ENCODE measurements at regions not wholly inside any gene's neighbourhood (a gene's known extent, or its start where the extent isn't known, plus 50 kb on each side); places are given as distances from the start of the nearest gene placed in this dataset.

DNA sequence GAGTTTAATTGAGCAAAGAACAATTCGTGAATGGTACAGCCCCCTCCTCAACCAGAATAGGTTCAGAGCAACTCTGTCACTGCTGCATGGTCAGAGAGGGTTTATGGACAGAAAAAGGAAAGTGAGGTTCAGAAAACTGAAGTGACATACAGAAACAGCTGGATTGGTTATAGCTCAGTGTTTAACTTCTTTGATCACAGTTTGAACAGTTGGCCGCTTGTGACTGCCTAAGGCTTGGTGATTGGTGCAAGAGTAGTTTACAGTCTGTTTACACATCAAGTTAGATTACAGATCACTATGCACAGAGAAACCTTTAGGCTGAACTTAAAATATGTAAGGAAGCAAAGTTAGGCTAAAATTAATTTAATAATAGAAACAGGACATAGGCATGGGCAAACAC, 459.2 kb downstream of the KCNJ3 start:
- no peak for DNase-seq (ENCODE audit: extremely low spot score)
- CTCF ChIA-PET, result no interaction called here
- TF ChIP-seq, protein P1, sequence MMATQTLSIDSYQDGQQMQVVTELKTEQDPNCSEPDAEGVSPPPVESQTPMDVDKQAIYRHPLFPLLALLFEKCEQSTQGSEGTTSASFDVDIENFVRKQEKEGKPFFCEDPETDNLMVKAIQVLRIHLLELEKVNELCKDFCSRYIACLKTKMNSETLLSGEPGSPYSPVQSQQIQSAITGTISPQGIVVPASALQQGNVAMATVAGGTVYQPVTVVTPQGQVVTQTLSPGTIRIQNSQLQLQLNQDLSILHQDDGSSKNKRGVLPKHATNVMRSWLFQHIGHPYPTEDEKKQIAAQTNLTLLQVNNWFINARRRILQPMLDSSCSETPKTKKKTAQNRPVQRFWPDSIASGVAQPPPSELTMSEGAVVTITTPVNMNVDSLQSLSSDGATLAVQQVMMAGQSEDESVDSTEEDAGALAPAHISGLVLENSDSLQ (IDR thresholded peaks at IDR 0.05), result no peak
- no peak for TF ChIP-seq ELF4 (IDR thresholded peaks at IDR 0.05)
- no peak for TF ChIP-seq FOXA1 (IDR thresholded peaks at IDR 0.05)
- no peak for TF ChIP-seq SP1 (IDR thresholded peaks at IDR 0.05)
- TF ChIP-seq FOXK2 (IDR thresholded peaks at IDR 0.05), result no peak
- no peak for TF ChIP-seq HDGF (IDR thresholded peaks at IDR 0.05; ENCODE audit: borderline replicate concordance)
- no peak for TF ChIP-seq CTBP1 (IDR thresholded peaks at IDR 0.05; ENCODE audit: borderline replicate concordance)
- TF ChIP-seq FOXM1 (IDR thresholded peaks at IDR 0.05; ENCODE audit: borderline replicate concordance), result no peak
- no peak for TF ChIP-seq NFRKB (IDR thresholded peaks at IDR 0.05)
- no peak for TF ChIP-seq LEF1 (IDR thresholded peaks at IDR 0.05; ENCODE audit: borderline replicate concordance)
- no peak for TF ChIP-seq ARNT (IDR thresholded peaks at IDR 0.05)
- TF ChIP-seq L3MBTL2 (conservative IDR thresholded peaks at IDR 0.05), result no peak
- no peak for TF ChIP-seq BHLHE40 (IDR thresholded peaks at IDR 0.05; ENCODE audit: borderline replicate concordance)
- TF ChIP-seq ZNF384 (IDR thresholded peaks at IDR 0.05), result no peak
- no peak for TF ChIP-seq SUZ12 (IDR thresholded peaks at IDR 0.05)
- no peak for TF ChIP-seq TARDBP (IDR thresholded peaks at IDR 0.05)
- POLR2A ChIA-PET, result interaction anchor here (0.9 kb wide), 1 partner anchor 1340 kb away, joined by 3 read pairs; no protein-coding TSS in a partner anchor

DNA sequence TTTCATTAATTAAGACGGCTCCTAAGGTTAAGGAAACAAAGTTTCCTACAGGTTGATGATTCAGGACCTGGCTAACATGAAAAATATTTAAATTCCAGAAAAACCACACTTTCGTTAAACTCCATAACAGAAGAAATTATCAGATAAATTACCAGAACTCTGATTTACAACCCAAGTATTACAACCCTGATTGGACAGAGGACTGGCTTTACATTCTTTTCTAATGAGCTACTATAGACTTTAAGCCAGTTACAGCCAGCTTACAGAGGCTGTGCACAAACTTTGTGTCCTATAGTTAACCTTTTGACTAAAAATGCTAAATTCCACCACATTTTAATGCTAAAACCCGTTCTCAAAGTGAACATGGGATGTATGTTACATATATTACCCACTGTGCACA, 458.6 kb downstream of the KCNJ3 start:
- CTCF ChIA-PET, result no interaction called here
- no peak for DNase-seq (ENCODE audit: extremely low spot score)
- no peak for TF ChIP-seq TARDBP (IDR thresholded peaks at IDR 0.05)
- TF ChIP-seq SUZ12 (IDR thresholded peaks at IDR 0.05), result no peak
- no peak for TF ChIP-seq FOXM1 (IDR thresholded peaks at IDR 0.05; ENCODE audit: borderline replicate concordance)
- TF ChIP-seq BHLHE40 (IDR thresholded peaks at IDR 0.05; ENCODE audit: borderline replicate concordance), result no peak
- TF ChIP-seq FOXK2 (IDR thresholded peaks at IDR 0.05), result no peak
- POLR2A ChIA-PET, result interaction anchor here (0.9 kb wide), 1 partner anchor 1340 kb away, joined by 3 read pairs; no protein-coding TSS in a partner anchor

DNA sequence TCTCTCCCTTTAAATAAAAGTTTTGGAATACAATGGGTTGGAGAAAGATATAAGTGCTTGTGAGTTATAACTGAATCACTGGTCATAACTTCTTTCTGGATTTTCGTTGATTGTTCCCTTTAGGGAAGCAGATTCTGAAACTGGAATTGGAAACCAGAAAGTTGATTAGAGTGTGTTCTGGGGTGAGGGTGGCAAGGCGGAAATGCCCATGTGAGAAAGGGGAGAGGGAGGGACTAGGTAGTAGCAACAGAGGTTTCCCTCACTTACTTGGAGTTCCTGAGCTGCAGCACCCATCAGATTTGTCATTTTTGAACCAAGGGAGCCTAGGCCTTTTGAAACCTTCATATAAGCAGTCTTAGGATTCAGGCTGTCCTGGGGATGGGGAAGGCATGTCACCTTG, 453.4 kb downstream of the KCNJ3 start:
- ChIA-PET POLR2A (no interaction called here), CTCF (no interaction called here)
- no peak for TF ChIP-seq BHLHE40 (IDR thresholded peaks at IDR 0.05; ENCODE audit: borderline replicate concordance)
- TF ChIP-seq CTBP1 (IDR thresholded peaks at IDR 0.05; ENCODE audit: borderline replicate concordance), result no peak
- TF ChIP-seq TARDBP (IDR thresholded peaks at IDR 0.05), result no peak
- no peak for TF ChIP-seq ARNT (IDR thresholded peaks at IDR 0.05)
- no peak for TF ChIP-seq SUZ12 (IDR thresholded peaks at IDR 0.05)
- no peak for TF ChIP-seq LEF1 (IDR thresholded peaks at IDR 0.05; ENCODE audit: borderline replicate concordance)
- TF ChIP-seq L3MBTL2 (conservative IDR thresholded peaks at IDR 0.05), result no peak
- no peak for TF ChIP-seq NFRKB (IDR thresholded peaks at IDR 0.05)
- no peak for TF ChIP-seq SP1 (IDR thresholded peaks at IDR 0.05)
- TF ChIP-seq, protein P1 (IDR thresholded peaks at IDR 0.05), result no peak
- no peak for TF ChIP-seq HDGF (IDR thresholded peaks at IDR 0.05; ENCODE audit: borderline replicate concordance)
- no peak for TF ChIP-seq FOXA1 (IDR thresholded peaks at IDR 0.05)
- no peak for TF ChIP-seq ZNF384 (IDR thresholded peaks at IDR 0.05)
- TF ChIP-seq FOXK2 (IDR thresholded peaks at IDR 0.05), result no peak
- no peak for TF ChIP-seq FOXM1 (IDR thresholded peaks at IDR 0.05; ENCODE audit: borderline replicate concordance)
- TF ChIP-seq ELF4 (IDR thresholded peaks at IDR 0.05), result no peak
- DNase-seq (ENCODE audit: extremely low spot score), result no peak

DNA sequence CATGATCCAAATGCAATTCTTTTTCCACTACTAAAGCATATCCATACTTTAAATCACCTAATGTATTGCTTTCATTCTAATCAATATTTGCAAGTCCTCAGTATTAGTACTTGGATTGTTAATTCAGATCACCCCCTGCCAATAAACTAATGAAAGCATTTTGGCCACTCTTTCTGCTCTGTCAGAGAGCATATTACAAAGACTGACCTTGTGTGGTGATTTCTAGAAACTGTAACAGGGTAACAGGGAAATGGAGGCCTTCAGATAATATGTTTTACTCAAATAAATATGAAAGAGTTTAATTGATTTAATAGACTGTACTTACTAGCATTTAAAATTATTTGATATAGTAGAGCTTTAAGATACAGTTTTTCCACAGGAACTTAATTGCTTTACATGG, 453.0 kb downstream of the KCNJ3 start:
- ChIA-PET CTCF (no interaction called here), POLR2A (no interaction called here)
- TF ChIP-seq, protein P1 (IDR thresholded peaks at IDR 0.05), result no peak
- TF ChIP-seq BHLHE40 (IDR thresholded peaks at IDR 0.05; ENCODE audit: borderline replicate concordance) (no peak), L3MBTL2 (conservative IDR thresholded peaks at IDR 0.05) (no peak), FOXM1 (IDR thresholded peaks at IDR 0.05; ENCODE audit: borderline replicate concordance) (no peak), TARDBP (IDR thresholded peaks at IDR 0.05) (no peak), SUZ12 (IDR thresholded peaks at IDR 0.05) (no peak), LEF1 (IDR thresholded peaks at IDR 0.05; ENCODE audit: borderline replicate concordance) (no peak)
- DNase-seq (ENCODE audit: extremely low spot score), result no peak

DNA sequence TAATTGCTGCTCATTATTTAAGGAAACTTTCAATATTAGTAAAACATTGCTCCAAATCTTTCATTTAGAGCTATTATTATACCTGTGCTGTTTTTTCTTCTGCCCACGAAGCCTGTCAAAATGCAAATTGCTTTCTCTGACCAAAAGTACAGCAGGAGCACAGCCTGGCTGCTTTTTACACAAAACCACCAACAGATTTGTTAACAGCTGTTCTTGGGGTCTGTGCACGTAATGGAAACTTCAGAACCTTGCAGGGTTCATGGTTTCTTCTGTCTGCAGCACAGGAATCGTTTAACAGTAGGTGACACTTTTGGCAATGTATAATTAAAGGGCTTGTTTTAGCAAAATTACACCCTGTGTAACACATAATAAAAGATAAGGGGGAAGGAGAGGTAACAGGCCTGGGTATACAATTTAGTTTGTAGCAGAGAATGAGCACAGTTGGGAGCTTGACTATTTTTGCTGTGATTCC, 447.3 kb downstream of the KCNJ3 start:
- TF ChIP-seq CTBP1 (IDR thresholded peaks at IDR 0.05; ENCODE audit: borderline replicate concordance) (no peak), FOXM1 (IDR thresholded peaks at IDR 0.05; ENCODE audit: borderline replicate concordance) (no peak), LEF1 (IDR thresholded peaks at IDR 0.05; ENCODE audit: borderline replicate concordance) (no peak), SP1 (IDR thresholded peaks at IDR 0.05) (no peak), ARNT (IDR thresholded peaks at IDR 0.05) (no peak), L3MBTL2 (conservative IDR thresholded peaks at IDR 0.05) (no peak), FOXA1 (IDR thresholded peaks at IDR 0.05) (no peak), HDGF (IDR thresholded peaks at IDR 0.05; ENCODE audit: borderline replicate concordance) (no peak), ELF4 (IDR thresholded peaks at IDR 0.05) (no peak)
- TF ChIP-seq, protein P1 (IDR thresholded peaks at IDR 0.05), result no peak
- ChIA-PET POLR2A (no interaction called here), CTCF (no interaction called here)
- DNase-seq (ENCODE audit: extremely low spot score), result no peak

DNA sequence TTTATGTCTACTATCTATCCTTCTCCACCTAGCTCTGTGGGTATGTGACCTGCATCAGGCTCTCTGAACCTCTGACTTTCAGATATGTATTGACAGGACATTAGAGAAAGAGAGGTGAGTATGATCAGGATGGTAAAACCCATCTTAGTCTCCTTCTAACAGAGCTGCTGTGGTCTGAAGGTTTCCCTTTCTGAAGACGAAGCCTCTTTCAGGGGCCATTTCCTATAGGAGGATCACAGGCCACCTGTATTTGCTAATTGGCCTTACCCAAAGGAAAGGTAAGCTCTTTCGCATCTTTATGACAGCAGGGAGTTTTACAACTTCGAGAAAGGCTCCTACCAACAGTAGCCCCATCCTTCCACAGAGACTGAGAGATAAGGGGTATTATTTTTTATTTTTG, 442.9 kb downstream of the KCNJ3 start:
- POLR2A ChIA-PET, result no interaction called here
- CTCF ChIA-PET, result no interaction called here
- TF ChIP-seq NFRKB (IDR thresholded peaks at IDR 0.05) (no peak), HDGF (IDR thresholded peaks at IDR 0.05; ENCODE audit: borderline replicate concordance) (no peak), SUZ12 (IDR thresholded peaks at IDR 0.05) (no peak), FOXM1 (IDR thresholded peaks at IDR 0.05; ENCODE audit: borderline replicate concordance) (no peak), ARNT (IDR thresholded peaks at IDR 0.05) (no peak), CTBP1 (IDR thresholded peaks at IDR 0.05; ENCODE audit: borderline replicate concordance) (no peak), LEF1 (IDR thresholded peaks at IDR 0.05; ENCODE audit: borderline replicate concordance) (no peak), ELF4 (IDR thresholded peaks at IDR 0.05) (no peak), BHLHE40 (IDR thresholded peaks at IDR 0.05; ENCODE audit: borderline replicate concordance) (no peak), FOXK2 (IDR thresholded peaks at IDR 0.05) (no peak), FOXA1 (IDR thresholded peaks at IDR 0.05) (no peak), ZNF384 (IDR thresholded peaks at IDR 0.05) (no peak), SP1 (IDR thresholded peaks at IDR 0.05) (no peak), L3MBTL2 (conservative IDR thresholded peaks at IDR 0.05) (no peak), TARDBP (IDR thresholded peaks at IDR 0.05) (no peak)
- TF ChIP-seq, protein P1 (IDR thresholded peaks at IDR 0.05), result no peak

More for the DNA sequence above, 442.9 kb downstream of the KCNJ3 start:
- DNase-seq (ENCODE audit: extremely low spot score), result no peak
